Glutamatergic neuron (in vitro differentiated cells): ENCODE measurements at regions not wholly inside any gene's neighbourhood (a gene's known extent, or its start where the extent isn't known, plus 50 kb on each side); places are given as distances from the start of the nearest gene placed in this dataset.

Source experiments
- DNase-seq: peaks from one replicate; pipeline ENCODE4 v3.0.0; 2022
- H3K27ac Mint-ChIP-seq: one replicate; pipeline ENCODE4 v1.8.0; 2020; ENCODE audit warnings: mild to moderate bottlenecking, mixed read lengths, inconsistent platforms; ENCODE audit not compliant: unreplicated experiment
- H3K27me3 Mint-ChIP-seq: one replicate; pipeline ENCODE4 v1.8.0; 2020; ENCODE audit warnings: mild to moderate bottlenecking, moderate library complexity, mixed read lengths, inconsistent platforms; ENCODE audit not compliant: unreplicated experiment
- H3K36me3 Mint-ChIP-seq: one replicate; pipeline ENCODE4 v1.8.0; 2020; ENCODE audit warnings: mild to moderate bottlenecking, mixed read lengths, inconsistent platforms; ENCODE audit not compliant: unreplicated experiment
- H3K4me1 Mint-ChIP-seq: one replicate; pipeline ENCODE4 v1.8.0; 2020; ENCODE audit warnings: mild to moderate bottlenecking, low read depth, mixed read lengths, inconsistent platforms; ENCODE audit not compliant: unreplicated experiment
- H3K4me3 Mint-ChIP-seq: one replicate; pipeline ENCODE4 v1.8.0; 2020; ENCODE audit warnings: mild to moderate bottlenecking, mixed read lengths, inconsistent platforms; ENCODE audit not compliant: unreplicated experiment
- H3K9me3 Mint-ChIP-seq: one replicate; pipeline ENCODE4 v1.8.0; 2020; ENCODE audit warnings: mild to moderate bottlenecking, moderate library complexity, mixed read lengths, inconsistent platforms; ENCODE audit not compliant: unreplicated experiment
- TF ChIP-seq, protein P1 (sequence below): fragments of 200-600 bp; sonication (generic); IDR thresholded peaks from one replicate; pipeline ENCODE4 v1.5.0; 2021; ENCODE audit not compliant: partially characterized antibody, unreplicated experiment

DNA sequence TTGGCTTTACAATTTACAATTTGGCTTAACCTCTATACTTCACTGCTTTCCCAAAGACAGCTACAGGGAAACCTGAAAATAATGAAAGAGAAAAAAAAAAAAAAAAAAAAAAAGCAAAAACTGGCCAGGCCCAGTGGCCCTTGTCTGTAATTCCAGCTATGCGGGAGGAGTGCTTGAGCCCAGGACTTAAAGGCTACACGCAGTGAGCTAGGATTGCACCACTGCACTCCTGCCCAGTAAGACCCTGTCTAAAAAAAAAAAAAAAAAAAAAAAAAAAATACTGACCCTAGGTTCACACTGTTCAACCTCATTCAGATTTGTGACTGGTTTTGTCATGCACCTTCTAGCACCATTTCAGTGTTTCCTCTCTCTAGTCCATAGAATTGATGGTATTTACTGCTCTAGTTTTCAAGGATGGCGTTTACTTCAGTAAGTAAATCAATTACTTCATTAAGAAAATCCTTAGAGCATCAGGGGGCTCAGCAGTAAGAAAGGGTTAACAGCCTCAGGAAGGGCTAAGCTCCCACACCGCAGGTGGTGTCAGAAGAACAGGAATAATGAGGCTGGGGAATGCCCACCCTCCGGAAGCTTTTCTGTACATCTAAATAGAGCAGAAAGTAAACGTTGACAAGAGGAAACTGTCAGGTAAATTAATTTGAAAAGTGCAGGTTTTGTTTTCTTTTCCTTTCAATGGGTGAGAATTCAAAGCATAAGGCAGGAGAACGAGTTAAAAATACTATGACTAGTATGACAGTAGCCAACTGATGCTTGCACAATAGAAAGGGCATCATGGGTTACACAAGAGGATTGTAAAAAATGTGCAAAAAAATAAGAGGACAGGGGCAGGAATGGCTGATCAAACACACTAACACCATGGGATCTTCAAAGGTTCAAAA, 115.0 kb upstream of the MDM1 start:
- DNase-seq = no peak
- Mint-ChIP-seq H3K27me3 (no peaks in the 10 kb centered on the region), H3K27ac (no peak overlapping the region), H3K4me3 (no peak overlapping the region), H3K9me3 (peaks cover 3% of the 10 kb centered on the region), H3K36me3 (peaks cover 7% of the 10 kb centered on the region), H3K4me1 (peaks cover 5% of the 10 kb centered on the region)
- TF ChIP-seq, protein P1, sequence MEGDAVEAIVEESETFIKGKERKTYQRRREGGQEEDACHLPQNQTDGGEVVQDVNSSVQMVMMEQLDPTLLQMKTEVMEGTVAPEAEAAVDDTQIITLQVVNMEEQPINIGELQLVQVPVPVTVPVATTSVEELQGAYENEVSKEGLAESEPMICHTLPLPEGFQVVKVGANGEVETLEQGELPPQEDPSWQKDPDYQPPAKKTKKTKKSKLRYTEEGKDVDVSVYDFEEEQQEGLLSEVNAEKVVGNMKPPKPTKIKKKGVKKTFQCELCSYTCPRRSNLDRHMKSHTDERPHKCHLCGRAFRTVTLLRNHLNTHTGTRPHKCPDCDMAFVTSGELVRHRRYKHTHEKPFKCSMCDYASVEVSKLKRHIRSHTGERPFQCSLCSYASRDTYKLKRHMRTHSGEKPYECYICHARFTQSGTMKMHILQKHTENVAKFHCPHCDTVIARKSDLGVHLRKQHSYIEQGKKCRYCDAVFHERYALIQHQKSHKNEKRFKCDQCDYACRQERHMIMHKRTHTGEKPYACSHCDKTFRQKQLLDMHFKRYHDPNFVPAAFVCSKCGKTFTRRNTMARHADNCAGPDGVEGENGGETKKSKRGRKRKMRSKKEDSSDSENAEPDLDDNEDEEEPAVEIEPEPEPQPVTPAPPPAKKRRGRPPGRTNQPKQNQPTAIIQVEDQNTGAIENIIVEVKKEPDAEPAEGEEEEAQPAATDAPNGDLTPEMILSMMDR = no peak

DNA sequence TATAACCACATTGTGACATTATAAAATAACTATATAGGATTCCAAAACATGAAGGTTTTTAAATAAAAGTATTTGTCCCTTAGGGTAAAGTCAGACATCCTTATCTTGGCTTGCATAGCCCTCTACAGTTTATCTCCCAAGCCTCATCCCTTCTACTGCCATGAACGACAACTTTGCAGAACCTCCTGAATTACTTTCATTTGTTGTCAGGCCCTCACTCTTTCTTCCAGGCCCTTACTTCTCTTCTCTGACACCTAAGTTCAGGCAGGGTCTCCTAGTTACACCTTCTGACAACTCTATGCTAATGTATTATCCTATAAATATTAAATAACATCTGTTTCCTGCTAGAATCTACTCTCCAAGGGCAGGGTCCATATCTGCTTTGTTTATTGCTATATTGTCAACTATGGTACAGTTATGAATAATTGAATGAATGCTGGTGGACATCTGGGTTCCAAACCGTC, 115.7 kb upstream of the MDM1 start:
- H3K4me1 Mint-ChIP-seq = peaks cover 5% of the 10 kb centered on the region
- peaks cover 3% of the 10 kb centered on the region for H3K9me3 Mint-ChIP-seq
- H3K4me3 Mint-ChIP-seq = no peak overlapping the region
- TF ChIP-seq, protein P1 = no peak
- no peak overlapping the region for H3K27ac Mint-ChIP-seq
- no peaks in the 10 kb centered on the region for H3K27me3 Mint-ChIP-seq
- peaks cover 7% of the 10 kb centered on the region for H3K36me3 Mint-ChIP-seq
- DNase-seq = no peak

DNA sequence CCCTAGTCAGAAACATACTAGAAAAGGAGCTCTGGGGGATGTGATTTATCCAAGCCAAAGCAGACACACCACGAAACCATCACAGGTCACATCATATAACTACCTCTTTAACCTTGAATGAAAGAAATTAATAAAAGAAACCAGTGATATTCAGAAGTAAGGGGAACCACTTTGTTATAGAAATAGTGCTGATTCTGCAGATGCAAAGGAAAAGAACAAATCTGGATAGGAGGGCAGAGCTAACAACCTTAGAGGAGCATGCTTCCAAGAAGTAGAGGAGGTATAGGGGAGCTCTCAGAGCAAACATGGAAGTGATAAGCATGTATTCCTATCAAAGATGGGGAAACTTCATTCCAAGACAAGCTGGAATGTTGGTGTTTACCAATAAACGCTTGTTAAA, 117.0 kb upstream of the MDM1 start:
- Mint-ChIP-seq H3K27ac (no peak overlapping the region), H3K9me3 (peaks cover 1% of the 10 kb centered on the region), H3K4me1 (peaks cover 5% of the 10 kb centered on the region), H3K4me3 (no peak overlapping the region), H3K27me3 (no peaks in the 10 kb centered on the region), H3K36me3 (no peaks in the 10 kb centered on the region)
- TF ChIP-seq, protein P1 = no peak
- no peak for DNase-seq

DNA sequence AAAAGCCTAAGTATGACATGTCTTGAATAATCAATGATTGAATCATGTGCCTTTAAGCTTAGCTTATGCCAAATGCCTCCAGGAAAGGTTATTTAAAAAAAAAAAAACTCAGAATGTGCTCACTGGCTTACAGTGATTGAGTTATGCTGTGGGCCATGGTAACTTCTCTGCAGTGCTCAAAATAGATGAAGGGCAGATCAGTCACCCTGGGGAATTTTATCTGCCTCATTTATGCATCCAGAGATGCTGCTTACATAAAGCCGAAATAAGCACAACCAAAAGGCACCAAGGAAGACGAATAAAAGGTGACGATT, 118.7 kb upstream of the MDM1 start:
- Mint-ChIP-seq H3K4me1 (peaks cover 5% of the 10 kb centered on the region), H3K4me3 (no peak overlapping the region), H3K27ac (no peak overlapping the region), H3K27me3 (no peaks in the 10 kb centered on the region), H3K9me3 (no peaks in the 10 kb centered on the region), H3K36me3 (no peaks in the 10 kb centered on the region)
- TF ChIP-seq, protein P1 = no peak
- no peak for DNase-seq
